HL-60 (cell line): ENCODE measurements at regions not wholly inside any gene's neighbourhood (a gene's known extent, or its start where the extent isn't known, plus 50 kb on each side); places are given as distances from the start of the nearest gene placed in this dataset.

Source experiments
- DNase-seq, 2 experiments: peaks; one replicate each; pipeline ENCODE4 v3.0.0-alpha.2; 2010 to 2020; ENCODE audit warnings: low read depth in 1 of 2, low spot score in 1 of 2
- H3K27ac ChIP-seq: fragments of 250-450 bp; sonication (Bioruptor Pico); replicated peaks from 2 replicates; pipeline ENCODE4 v1.5.1; 2020; ENCODE audit warnings: mild to moderate bottlenecking, moderate library complexity
- H3K27me3 ChIP-seq: fragments of 250-450 bp; sonication (Bioruptor Pico); 2 replicates; pipeline ENCODE4 v1.5.1; 2021; ENCODE audit warnings: mild to moderate bottlenecking, moderate library complexity; ENCODE audit not compliant: insufficient read depth, poor library complexity, severe bottlenecking
- H3K4me3 ChIP-seq: replicated peaks from 2 replicates; pipeline ENCODE4 v1.5.1; 2011; ENCODE audit warnings: mild to moderate bottlenecking, control low read depth, low read length; ENCODE audit not compliant: insufficient read depth
- CTCF ChIP-seq: IDR thresholded peaks from one replicate; pipeline ENCODE4 v1.5.1; 2011; ENCODE audit warnings: low read length, control low read depth, inconsistent platforms; ENCODE audit not compliant: insufficient read depth
- GABPA ChIP-seq: IDR thresholded peaks from 2 replicates; pipeline ENCODE4 v1.6.1; 2012; ENCODE audit warnings: low read depth
- POLR2AphosphoS5 ChIP-seq: IDR thresholded peaks from 2 replicates; pipeline ENCODE4 v1.6.1; 2012; ENCODE audit warnings: low read depth
- SPI1 ChIP-seq: IDR thresholded peaks from 2 replicates; pipeline ENCODE4 v1.6.1; 2012; ENCODE audit warnings: low read depth, mild to moderate bottlenecking, borderline replicate concordance
- TF ChIP-seq, protein P1 (sequence below): IDR thresholded peaks from 2 replicates; pipeline ENCODE4 v1.6.1; 2012; ENCODE audit warnings: low read depth; ENCODE audit not compliant: insufficient replicate concordance

DNA sequence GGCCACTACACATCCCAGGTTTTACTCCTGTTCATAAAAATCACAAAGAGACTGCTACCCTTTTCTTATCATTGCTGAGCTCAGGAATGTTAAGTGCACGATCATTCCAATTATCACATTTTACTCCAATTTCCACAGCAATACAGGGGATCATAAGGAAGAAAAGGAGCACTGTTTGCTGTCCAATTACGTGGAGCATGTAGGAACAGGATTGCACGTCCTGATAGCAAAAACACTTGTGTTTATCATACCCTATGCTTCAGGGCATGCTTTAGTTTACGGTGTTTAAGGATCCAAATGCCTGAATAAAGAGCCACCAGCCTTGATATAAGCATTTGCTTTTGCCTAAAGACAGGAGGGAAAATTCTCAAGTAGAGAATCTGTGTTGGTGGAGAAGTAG, 155.4 kb upstream of the EGLN3 start:
- Histone ChIP-seq H3K4me3 (no peak overlapping the region), H3K27me3 (peaks cover 3% of the 10 kb centered on the region), H3K27ac (no peak overlapping the region)
- TF ChIP-seq SPI1 (no peak), CTCF (no peak), POLR2AphosphoS5 (no peak), GABPA (no peak)
- TF ChIP-seq, protein P1, sequence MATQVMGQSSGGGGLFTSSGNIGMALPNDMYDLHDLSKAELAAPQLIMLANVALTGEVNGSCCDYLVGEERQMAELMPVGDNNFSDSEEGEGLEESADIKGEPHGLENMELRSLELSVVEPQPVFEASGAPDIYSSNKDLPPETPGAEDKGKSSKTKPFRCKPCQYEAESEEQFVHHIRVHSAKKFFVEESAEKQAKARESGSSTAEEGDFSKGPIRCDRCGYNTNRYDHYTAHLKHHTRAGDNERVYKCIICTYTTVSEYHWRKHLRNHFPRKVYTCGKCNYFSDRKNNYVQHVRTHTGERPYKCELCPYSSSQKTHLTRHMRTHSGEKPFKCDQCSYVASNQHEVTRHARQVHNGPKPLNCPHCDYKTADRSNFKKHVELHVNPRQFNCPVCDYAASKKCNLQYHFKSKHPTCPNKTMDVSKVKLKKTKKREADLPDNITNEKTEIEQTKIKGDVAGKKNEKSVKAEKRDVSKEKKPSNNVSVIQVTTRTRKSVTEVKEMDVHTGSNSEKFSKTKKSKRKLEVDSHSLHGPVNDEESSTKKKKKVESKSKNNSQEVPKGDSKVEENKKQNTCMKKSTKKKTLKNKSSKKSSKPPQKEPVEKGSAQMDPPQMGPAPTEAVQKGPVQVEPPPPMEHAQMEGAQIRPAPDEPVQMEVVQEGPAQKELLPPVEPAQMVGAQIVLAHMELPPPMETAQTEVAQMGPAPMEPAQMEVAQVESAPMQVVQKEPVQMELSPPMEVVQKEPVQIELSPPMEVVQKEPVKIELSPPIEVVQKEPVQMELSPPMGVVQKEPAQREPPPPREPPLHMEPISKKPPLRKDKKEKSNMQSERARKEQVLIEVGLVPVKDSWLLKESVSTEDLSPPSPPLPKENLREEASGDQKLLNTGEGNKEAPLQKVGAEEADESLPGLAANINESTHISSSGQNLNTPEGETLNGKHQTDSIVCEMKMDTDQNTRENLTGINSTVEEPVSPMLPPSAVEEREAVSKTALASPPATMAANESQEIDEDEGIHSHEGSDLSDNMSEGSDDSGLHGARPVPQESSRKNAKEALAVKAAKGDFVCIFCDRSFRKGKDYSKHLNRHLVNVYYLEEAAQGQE: no peak
- DNase-seq: no peak

DNA sequence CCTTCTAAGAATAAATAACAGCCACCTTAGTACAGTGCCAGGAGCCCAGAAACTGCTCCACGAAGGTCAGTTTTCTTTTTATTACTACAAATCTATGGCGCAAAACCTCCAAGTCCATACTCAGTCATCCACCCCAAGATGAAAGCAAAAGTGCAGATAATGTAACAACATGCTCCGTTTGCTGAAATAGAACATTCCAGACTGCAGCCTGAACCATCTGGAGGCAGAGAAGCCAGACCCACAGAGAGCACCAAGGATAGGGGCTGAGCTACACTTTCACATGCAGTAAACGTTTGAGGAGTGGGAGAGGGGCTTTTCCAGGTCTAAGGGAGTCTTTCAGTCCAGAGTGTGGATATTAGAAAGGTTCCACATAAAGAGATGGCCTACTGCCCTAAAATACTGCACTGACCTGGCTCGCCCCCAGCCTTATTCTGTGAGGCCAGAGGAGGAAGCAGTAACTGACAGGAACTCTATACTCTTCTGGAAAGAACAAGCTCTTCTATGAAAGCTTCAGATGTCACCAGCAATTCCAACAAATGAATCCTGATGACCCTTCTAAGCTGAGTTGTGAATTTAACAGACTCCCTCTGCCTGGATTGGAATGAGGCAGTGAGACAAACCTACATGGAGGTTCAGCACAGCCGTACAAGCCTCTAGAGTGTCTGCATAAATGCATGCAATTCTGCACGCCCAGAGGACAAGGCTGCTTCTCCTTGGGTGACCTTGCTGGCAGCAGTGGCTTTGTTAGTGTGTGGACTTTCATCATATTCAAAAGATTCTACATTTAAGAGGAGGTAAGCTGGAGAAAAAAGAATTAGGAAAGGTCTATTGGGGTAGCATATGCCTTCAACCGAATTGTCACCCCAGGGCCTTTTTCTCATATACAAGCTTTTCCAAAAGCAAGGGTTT, 153.9 kb upstream of the EGLN3 start:
- Histone ChIP-seq H3K27ac (no peak overlapping the region), H3K4me3 (no peak overlapping the region), H3K27me3 (peaks cover 3% of the 10 kb centered on the region)
- TF ChIP-seq CTCF: no peak
- no peak for TF ChIP-seq SPI1
- TF ChIP-seq GABPA: no peak
- TF ChIP-seq POLR2AphosphoS5: no peak
- DNase-seq: no peak

GRCh38 chr14:34103176-34103575, 152.3 kb upstream of the EGLN3 start:
- peaks cover 3% of the 10 kb centered on the region for H3K27me3 ChIP-seq
- no peak for DNase-seq
- H3K27ac ChIP-seq: no peak overlapping the region
- H3K4me3 ChIP-seq: no peak overlapping the region
- TF ChIP-seq, protein P1: no peak
- TF ChIP-seq CTCF (no peak), SPI1 (no peak), POLR2AphosphoS5 (no peak), GABPA (no peak)
